Activated CD4-positive, alpha-beta T cell treated with anti-CD3 and anti-CD28 coated beads, Interleukin-2, Interleukin-6, amounts not matched to agents 100 ng/mL and 50 ng/mL, durations not matched to agents 16 hours and 8 hours (primary cell): ENCODE measurements at regions not wholly inside any gene's neighbourhood (a gene's known extent, or its start where the extent isn't known, plus 50 kb on each side); places are given as distances from the start of the nearest gene placed in this dataset.
"Not testable (repeated sequence)": the region's sequence is repeated elsewhere in the genome, so short reads cannot be mapped to it uniquely, and the experiment has no call there.

Experiments used
- DNase-seq: peaks from one replicate; pipeline ENCODE4 v3.0.0-alpha.2; 2020

- no peak for DNase-seq
Measured at GRCh38 chr18:49692906-49693716, 120.2 kb downstream of the ACAA2 start.

DNA sequence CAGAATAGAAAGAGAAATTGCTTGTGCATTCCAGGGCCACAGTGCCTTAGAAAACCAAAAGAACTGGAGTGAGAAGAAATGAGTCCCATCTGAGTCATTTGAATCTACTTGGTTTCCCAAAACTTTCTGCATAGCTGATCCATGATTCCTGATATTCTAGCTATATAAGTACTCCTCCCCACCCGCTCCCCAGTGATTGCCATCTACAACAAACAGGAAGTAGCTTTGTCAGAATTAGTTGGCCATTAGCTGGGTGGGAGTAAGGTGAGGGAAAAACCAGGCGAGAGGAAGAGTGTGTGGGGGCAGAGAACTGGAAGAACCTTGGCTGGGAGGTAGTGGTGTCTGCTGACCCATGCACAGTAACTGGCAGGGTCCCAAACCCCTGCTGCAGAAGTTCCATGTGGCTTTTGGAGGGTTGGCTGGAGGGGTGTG, 122.1 kb downstream of the ACAA2 start:
- no peak for DNase-seq

GRCh38 chr18:49690312-49690711, 123.0 kb downstream of the ACAA2 start:
- DNase-seq, result peak; percentile 35

DNA sequence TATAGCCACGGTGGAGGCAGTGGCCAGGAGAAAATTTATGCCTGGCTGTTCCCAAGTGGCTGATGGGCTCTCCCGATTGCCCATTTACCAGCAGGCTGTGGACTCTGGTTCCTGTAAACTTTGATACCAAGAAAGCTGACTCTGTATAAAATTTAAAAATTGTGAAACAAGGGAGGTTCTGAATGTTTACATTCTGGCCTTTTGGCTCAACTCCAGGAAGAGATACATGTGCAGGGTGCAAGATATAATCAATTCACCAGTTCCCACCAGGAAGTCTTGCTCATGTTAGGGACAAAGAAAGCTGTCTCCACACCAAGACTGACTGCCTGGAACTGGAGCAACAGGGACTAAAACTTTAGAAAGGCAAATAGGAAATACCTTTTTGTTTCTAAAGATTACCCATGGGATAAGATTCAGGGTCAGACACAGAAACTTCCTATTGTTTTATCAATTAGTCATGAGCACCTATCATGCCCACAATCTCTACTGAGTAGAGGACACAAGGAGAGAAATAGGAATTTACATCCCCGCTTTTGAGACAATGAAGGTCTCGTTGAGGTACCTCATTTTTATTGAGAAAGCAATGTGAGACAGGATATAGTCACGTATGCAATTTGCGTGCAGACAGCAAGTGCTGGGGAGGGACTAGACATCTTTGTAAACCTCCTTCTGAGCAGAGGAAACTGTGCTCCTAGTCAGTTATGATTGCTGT, 123.5 kb downstream of the LIPG start:
- DNase-seq, result no peak

DNA sequence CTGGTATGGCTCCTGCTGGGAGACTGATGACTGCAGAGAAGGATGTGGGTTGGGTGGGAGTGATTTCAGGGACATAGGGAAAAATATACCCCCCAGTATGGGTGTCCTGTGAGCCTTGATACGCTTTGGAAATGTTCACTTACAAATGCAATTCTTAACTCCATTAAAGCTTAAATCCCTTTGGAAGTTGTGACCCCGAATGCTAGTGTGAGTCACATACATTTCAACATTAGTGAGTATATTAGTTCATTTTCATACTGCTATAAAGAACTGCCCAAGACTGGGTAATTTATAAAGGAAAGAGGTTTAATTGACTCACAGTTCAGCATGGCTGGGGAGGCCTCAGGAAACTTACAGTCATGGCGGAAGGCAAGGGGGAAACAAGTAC, 120.9 kb downstream of the LIPG start:
- not testable (repeated sequence) for DNase-seq

- no peak for DNase-seq
Measured at GRCh38 chr18:49682173-49682802, 120.4 kb downstream of the LIPG start.

DNA sequence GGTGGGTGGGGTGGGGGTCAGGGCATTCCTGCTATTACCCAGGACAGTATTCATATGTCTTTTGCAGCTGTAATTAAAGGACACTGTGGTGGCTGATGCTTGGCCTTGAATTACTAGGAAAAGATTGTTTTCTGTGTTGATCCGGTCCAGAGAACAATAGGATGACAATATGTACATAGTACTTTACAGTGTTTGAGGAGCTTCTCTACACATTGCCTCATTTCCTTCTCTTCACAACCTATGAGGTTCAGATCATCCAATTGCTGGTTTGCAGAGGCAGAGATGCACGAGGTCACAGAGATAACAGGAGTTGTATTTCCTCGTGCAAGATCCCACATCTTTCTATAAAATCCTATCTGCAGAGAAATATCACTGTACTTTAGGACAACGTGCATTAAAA, 119.5 kb downstream of the LIPG start:
- no peak for DNase-seq

GRCh38 chr18:49678440-49678839, 116.6 kb downstream of the LIPG start:
- no peak for DNase-seq

DNA sequence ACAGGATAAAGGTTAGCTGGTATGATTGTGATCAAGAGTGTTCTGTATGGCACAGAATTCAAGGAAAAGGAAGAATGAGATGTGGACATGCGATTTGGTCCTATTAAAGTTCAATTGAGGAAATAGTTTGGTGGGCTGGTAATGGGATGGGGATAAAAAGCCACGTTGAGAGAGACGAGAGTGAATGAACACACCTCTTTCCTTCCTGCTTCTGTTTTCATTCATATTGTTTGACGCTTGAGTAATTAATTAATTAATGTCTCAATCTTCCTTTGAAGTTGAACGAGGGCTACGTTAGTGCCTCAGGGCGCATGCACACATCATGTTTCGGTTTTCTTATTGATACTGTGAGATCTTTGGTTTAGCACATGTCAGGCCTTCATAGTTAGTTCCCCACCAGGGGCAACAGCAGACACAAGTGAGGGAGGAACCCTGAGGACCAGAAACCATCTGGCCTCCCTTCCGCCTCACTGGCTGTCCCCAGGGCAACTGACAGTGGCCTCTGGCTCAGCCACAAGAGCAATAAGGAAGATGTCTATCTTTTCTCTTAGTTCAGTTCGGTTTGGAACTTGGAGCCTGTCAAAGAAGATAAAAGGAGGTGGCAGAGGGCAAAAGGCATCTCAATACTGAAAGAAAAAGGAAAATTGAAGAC, 116.0 kb downstream of the LIPG start:
- no peak for DNase-seq

GRCh38 chr18:49677081-49677480, 115.2 kb downstream of the LIPG start:
- no peak for DNase-seq

- no peak for DNase-seq
Measured at GRCh38 chr18:49673281-49673680, 111.4 kb downstream of the LIPG start.

DNA sequence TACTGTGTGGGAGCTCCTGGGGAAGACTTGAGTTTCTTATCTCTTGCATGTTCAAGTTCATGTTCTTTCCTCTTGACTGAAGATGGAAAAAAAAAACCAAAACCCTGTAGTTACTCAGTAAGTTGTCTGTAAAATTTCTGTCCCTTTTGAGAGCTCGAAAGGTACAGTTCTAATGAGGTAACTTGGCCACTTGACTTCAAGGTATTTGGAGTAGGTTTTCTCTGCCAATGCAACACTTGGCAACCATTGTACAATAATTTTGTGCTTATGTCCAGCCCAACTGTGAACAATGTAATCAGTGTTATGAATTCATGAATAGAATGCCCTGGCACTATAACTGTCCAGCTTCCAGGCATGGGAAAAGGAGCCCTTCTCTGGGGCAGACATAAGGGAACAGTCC, 111.0 kb downstream of the LIPG start:
- DNase-seq, result no peak

DNA sequence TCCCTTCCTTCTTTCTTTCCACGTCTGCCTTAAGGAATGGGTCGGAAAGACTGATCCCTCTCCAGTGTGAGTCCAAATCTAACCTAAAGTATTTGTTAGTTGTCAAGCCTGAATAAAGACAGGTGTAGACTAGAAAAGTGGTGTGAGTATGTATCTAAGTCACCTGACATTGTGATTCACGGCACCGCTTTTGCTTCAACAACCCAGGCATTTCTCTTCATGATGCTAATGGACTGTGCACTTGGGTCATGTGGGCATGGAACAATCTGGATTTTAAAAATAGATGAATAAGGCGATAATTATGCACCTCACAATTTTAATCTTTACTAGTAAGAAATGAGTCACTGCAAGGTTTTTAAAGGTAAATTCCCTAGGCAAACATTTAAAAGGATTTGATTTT, 107.5 kb downstream of the LIPG start:
- DNase-seq, result no peak

- DNase-seq, result no peak
Measured at GRCh38 chr18:49668574-49669275, 106.9 kb downstream of the LIPG start.

DNA sequence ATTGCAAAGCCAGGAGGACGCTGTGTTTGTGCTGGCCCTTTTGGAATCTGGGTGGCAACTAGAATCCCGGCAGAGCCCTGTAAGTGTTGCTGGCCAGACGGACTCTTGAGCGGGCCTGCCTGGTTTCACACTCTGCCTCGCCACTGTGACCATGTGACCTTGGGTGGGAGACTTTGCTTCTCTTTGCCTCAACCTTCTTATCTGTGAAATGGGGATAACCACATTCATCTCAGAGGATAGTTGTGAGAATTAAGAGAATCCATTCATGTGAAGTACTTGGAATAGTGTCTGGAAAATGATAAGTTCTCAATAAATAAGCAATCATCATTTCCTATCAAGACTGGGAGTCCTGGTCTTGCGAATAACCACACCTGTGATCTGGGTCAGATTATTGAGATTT, 105.6 kb downstream of the LIPG start:
- no peak for DNase-seq

DNA sequence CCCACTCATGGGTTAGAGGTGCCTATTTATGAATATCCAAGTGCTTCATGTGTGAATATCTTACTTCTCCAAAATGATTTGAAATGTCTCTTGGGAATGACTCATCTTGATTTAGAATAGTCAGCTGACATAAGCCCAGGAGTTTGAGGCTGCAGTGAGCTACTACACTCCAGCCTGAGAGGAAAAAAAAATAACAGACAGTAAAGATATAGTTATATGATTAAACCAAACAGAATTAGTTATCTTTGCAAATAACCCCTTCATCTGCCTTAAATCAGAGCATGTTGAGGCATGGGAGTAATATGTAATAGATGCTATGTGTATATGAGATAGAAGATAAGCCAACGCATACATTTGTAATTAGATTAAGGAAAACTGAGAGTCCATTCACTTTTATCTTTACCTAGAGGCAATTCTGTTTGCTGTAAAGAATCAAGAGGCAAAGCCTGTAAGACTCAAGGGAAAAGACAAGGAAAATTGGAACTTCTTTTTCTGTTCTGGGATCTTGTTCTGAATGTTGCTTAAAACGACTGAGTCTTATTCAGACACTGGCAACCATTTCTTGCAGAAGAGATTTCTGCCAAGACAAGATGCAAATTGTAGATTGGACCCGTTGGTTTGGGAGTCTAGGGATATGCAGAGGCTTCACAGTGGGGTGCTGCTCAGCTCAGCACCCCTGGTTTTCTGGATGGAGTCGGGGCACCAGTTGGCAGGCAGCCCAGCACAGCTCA, 104.4 kb downstream of the LIPG start:
- no peak for DNase-seq

DNA sequence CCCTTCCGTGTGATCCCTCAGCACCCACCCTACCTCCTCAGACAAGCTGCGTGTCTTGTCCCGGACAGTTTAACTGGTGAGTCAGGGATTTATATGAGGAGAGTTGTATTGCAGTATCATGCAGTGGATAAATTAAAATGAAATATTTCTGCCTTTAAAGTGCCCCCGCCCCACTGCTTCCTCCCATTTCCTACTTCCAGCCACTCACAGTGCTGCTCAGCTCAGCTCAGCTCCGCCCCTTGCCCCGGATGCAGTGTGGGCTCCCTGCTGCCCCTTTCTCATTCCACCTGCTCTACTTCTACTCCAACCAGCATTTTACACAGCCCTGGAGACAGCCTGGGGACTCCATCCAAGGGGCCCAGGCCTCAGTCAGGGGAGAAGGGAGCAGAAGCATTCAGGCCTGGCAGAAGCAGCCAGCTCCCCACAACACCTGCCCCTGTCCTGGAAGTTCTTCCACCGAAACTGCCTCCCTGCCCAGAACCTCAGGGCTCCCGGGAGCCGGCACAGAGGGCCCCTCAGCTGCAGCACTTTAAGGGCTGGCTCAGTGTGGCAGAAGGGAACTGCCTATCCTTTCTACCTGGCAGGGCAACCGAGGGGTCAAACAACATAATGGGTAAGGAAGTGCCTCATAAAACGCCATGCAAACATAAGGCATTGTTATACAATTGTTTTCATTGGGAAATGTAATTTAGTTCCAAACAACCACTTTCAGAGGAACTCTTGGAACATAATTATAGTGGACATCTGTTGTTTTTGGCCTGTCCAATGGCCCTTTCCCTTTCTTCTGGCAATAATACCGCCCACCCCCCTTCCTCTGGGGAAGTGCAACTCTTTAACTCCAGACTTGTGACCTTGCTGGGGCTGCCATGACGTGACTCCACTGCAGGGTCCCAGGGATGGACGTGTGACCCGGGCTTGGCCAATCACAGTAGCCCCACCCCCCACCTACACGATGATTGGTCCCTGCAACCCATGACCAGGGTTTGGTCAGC, 102.3 kb downstream of the LIPG start:
- no peak for DNase-seq

DNA sequence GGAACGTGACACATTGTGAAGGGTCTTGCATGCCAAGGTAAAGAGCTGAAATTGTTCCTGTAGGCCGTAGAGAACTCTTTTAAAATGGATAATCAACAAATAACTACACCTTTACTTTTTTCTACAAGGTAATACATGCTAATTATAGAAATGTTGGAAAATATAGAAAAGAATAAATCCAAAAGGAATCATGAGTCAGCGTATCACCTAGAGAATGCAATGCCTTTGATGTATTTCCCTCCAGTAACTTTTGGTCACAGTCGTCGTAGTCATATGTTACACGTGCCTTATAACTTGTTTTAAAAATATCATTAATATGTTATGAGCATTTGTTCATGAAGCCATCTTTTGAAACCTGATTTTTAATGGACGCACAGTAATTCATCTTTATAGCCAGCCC, 100.6 kb downstream of the LIPG start:
- no peak for DNase-seq

- DNase-seq, result no peak
Measured at GRCh38 chr18:49658823-49659404, 97.1 kb downstream of the LIPG start.

- peak; percentile 23 for DNase-seq
Measured at GRCh38 chr18:49656073-49656692, 94.3 kb downstream of the LIPG start.
